ENCODE measurements at regions not wholly inside any gene's neighbourhood (a gene's known extent, or its start where the extent isn't known, plus 50 kb on each side); places are given as distances from the start of the nearest gene placed in this dataset.
"Not testable (repeated sequence)": the region's sequence is repeated elsewhere in the genome, so short reads cannot be mapped to it uniquely, and the experiment has no call there.

DNA sequence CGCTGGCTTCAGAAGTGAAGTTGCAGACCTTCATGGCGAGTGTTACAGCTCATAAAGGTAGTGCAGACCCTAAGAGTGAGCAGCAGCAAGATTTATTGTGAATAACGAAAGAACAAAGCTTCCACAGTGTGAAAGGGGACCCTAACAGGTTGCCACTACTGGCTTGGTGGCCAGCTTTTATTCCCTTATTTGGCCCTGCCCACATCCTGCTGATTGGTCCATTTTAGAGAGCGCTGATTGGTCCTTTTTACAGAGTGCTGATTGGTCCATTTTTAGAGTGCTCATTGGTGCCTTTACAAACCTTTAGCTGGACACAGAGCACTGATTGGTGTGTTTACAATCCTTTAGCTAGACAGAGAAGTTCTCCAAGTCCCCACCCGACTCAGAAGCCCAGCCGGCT is 298.0 kb upstream of the DLGAP1 start:
- DNase-seq = not testable (repeated sequence)

DNA sequence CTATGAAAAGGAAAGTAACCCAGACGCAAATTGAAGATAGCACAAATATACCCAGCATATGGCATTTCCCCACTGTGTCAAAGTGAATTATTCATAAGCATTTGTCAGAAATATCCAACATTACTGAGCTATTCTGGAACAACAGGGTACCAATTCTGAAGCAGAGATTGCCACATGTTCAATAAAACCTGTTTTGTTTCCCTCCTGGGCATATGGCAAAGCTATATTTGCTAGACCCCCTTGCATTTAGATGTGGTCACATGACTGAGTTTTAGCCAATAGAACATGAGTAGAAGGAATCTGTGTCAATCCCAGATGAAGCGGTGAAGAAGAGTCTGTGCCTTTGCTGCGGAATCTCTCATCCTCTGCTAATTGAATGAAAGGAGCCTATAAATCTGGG is 296.4 kb upstream of the DLGAP1 start:
- no peak for DNase-seq

DNA sequence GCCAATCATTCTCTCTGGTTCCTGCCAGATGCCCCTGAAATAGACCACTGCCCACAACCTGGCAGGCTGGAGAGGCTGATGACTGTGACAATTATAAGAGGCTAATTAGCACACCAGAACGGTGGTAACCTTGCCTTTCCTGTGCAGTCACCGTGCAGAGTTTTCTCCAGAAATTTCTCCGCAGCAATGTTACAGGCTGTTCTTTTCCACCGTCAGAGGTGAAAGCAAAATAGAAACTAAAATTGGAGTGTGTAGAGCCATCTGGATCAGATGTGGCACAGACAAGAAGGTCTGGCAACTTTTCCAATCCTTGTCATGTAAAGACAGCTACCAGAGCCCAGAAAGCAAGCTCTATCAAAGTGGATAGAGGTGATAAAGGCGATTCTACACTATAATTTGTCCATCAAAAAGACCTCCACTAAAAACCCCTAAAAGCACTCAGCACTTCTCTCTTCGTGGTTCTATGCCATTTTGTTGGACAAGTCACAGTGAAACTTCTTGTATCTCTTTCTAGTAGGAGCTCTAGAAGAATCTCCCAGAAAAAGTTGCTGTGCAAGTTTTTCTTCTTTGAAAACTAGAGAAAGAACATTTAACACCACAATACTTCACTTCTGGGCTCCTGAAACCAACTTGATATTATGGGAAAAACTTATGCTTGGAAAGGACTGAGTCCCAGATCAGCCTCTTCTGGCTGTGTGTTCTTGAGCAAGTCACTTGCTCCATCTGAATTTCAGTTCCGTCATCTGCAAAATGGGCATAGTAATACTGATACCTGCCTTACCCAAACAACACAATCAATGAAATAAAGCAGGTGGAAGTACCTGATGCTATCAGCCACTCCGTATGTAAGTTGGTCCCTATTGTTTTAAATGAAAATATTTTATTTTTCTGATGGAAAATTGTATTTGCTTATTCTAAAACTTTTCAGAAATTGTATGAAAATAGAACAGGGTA is 295.6 kb upstream of the DLGAP1 start:
- no peak for DNase-seq

DNA sequence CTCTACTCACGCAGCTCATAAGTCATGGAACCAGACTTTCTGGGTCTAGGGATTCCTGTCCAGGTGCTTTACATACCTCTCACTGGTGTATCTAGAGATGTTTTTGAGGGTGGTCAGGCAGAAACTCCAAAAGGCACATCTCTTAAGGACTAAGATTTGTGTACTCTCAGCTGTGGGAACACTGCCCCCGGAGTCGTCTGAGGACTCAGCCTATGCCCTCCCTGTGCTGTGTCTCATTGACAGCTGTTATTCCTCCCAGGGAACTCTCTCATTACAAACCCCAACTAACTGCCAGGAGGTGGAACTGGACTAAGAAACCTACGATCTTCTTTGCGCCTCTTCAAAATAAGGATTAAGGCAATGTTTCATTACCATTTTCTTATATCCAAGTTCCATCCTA is 293.9 kb upstream of the DLGAP1 start:
- DNase-seq = no peak

DNA sequence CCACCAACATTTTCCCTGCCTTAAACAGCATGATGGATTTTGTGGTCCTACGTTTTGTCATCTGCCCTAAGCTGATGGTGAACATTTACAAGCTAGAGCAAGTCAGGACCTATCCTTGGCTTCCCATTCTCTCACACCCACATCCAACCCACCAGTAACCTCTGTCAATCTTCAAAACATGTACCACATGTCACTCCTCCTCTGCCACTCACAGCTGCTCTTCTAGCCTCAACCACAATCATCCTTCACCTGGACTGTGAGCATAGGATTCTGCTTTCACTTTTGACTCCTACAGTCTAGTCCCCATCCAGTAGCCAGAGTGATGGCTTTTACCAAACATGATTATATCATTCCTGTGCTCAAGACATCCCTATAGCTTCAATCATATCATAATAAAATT is 279.8 kb upstream of the DLGAP1 start:
- DNase-seq = no peak

DNA sequence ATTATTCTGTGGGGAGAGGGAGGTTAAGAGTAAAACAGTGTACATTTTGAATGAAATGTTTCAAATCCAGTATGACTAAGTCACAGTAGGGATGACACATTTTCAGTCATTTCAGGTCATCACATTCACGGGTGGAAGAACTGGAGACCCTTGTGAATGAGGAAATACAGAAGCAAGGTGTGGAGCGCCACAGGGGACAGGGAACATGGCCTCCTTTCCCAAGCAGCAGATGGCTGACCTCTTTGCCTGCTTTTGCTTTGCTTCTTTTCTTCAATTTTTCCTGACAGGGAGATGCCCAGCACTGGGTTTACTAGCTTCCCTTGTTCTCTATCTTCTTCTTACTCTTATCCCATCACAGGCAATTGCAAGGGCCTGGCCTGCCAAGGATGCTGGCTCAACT is 278.9 kb upstream of the DLGAP1 start:
- DNase-seq = no peak

DNA sequence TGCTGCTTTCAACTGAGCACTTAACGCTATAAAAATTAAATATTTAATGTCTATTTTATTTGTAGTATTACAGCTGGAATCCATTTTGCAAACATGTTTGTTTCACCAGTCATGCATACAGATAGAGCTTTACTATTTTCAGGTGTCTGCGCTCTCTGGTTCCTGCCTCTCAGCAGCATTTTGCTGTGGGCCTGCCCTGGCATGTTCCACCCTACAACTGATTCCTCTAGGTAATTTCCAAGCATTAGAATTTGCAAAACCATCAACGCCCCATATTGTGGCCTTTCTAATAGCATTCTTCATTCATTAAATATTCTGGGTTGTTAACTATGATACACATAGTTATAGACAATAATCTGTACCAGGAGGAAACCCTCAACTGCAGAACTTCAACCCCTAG is 266.4 kb upstream of the DLGAP1 start:
- DNase-seq = no peak

DNA sequence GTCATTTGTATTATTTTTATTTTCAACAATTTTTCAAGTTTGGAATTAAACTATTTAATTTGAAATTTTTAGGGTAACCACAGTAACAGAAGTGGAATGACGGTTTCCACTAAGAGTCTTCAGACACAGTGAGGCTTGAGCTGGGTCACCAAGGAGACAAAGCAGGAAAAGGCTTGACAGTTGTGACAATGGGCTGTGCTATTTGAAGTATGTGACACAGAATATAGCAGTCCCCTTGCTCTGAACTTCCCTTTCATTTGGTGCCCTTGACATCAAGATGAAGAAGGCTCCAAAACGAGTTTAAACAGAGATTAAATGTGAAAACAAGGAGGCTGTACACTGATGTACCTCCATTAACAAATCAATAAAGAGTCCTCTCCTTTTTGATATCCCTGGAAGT is 265.4 kb upstream of the DLGAP1 start:
- DNase-seq = no peak

DNA sequence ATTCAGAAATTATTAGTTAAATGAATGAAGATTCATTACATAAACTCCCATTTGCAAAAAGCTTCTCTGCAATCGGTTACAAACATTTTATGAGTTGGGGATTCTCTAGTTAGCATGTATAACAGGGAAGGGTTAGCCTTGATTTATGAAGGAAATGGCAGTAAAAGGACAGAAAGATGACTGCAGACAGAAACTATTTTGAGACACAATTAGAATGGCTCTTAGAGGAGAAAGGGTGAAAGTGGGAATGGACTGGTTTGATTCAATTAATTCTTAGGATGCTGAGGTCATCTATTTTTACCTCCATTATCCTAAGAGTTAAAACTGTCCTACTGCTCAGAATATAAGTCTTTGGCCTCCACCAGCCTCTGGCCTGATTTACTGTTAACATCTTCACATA is 250.8 kb upstream of the DLGAP1 start:
- no peak for DNase-seq

DNA sequence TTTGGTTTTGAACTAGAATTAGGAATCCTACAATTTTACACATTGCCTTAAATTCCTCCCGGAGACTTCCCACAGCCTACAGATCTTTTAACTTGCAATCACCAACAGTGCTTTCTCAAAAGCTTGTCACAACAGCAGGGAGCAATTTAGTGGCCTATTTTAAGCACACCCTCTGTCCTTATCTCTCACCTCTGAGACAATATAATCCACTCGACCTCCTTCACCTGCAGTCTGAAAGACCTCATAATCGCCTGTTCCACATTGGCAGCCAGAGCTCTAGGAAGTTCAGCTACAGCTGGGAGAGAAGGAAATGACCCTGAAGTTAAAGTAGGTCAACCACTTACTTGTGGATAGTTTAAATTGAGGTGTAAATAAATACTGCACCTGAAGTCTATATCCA is 249.7 kb upstream of the DLGAP1 start:
- DNase-seq = no peak

DNA sequence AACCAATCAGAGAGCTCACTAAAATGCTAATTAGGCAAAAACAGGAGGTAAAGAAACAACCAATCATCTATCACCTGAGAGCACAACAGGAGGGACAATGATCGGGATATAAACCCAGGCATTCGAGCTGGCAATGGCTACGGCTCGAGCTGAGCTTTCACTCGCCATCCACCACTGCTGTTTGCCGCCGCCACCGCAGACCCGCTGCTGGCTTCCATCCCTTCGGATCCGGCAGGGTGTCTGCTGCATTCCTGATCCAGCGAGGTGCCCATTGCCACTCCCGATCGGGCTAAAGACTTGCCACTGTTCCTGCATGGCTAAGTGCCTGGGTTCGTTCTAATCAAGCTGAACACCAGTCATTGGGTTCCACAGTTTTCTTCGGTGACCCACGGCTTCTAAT is 236.7 kb upstream of the DLGAP1 start:
- DNase-seq = no peak

DNA sequence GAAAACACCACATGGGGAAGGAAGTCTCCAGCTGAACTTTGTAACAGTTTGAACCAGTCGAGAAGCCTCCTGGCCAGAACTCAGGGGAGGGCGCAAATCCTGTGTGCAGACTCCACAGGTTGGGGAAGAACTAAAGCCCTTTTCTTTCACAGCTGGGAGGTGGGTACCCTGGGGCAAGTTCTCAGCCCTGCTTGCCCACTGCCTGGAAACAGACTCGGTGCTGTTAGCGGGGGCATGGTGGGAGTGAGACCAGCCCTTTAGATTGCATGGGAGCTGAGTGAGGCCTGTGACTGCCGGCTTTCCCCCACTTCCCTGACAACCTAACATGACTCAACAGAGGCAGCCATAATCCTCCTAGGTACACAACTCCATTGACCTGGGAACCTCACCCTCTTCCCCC is 223.6 kb upstream of the DLGAP1 start:
- not testable (repeated sequence) for DNase-seq

DNA sequence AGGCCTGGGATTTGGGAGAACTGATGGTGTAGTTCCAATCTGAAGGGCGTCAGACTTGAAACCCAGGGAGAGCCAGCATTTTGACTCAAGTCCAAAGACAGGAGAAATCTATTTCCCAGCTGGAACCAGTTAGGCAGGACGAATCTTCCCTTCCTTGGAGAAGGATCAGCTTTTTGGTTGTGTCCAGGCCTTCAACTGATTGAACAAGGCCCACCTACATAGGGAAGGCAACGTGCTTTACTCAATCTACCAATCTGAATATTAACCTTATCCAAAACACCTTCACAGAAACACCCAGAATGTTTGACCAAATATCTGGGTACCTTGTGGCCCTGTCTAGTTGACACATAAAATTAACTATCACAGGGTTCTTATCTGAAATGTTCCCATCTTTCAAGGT is 221.9 kb upstream of the DLGAP1 start:
- DNase-seq = no peak

DNA sequence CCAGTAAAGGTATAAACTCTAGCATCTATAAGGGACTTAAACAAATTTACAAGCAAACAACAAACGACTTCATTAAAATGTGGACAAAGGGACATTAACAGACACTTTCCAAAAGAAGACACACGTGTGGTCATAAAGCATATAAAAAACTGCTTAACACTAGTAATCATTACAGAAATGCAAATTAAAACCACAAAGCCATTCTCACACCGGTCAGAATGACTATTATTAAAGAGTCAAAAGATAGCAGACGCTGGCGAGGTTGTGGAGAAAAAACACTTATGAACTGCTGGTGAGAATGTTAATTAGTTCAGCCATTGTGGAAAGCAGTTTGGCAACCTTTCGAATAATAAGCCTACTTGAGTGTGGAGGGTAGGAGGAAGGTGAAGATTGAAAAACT is 217.1 kb upstream of the DLGAP1 start:
- DNase-seq = no peak

DNA sequence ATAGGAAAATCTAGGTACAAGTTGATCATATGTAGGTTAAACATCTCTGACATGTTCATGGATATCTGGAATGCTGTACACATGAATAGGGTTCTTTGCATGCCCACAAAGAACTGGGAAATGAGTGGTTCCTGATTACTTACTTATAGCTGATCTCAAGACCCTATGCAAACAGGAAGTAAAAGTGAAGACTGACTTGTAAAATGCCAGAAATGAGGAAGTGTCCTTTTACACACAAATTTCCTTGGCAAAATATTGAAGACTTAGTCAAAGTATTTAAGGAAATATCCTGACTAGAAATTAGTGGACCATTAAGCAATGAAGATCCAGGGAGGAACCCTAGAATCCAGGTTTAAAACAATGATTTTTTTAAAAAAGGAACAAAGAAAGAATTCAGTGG is 203.7 kb upstream of the DLGAP1 start:
- no peak for DNase-seq

DNA sequence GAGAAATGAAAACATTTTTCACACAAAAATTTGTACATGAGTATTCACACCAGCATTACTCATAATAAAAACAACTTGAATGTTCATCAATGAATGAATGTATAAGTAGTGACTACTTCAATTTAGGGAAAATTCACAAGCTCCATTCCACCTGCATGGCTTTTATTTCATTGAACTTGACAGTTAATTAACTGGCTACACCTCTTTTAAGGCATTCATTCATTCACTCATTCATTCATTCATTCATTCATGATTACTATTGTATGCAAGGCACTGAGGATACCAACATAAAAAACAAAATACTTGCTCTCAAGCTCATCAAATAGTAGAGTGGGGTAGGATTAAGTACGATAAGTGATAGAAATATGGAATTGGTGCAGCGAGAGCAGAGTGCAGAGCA is 198.3 kb upstream of the DLGAP1 start:
- DNase-seq = no peak

DNA sequence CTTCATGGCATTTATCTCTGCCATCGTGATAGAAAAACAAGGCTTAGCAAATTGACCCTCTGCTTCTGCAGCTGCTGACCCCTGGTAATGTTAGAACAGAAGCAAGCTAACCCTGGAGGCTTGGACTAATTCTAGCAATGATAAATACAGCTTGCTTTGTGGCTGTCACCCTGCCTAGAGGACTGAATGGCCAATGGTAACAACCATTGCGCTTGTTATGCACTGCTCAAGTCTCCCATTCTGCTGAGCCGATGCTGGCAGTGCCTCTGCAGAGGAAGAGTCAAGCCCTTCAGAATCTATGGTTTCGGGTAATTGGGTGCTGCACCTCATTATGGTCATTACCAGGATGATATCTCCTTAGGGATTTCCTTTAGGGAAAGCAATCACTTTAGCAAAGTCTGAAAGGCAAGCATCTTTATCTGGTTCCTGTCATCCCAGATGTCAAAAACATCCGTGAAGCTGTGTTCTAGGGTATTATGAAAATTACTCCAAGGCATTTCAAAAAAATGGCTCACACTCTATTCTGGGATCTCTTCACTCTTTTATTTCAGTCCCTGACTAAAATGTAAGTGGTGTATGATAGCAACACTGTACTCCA is 186.8 kb upstream of the DLGAP1 start:
- no peak for DNase-seq

DNA sequence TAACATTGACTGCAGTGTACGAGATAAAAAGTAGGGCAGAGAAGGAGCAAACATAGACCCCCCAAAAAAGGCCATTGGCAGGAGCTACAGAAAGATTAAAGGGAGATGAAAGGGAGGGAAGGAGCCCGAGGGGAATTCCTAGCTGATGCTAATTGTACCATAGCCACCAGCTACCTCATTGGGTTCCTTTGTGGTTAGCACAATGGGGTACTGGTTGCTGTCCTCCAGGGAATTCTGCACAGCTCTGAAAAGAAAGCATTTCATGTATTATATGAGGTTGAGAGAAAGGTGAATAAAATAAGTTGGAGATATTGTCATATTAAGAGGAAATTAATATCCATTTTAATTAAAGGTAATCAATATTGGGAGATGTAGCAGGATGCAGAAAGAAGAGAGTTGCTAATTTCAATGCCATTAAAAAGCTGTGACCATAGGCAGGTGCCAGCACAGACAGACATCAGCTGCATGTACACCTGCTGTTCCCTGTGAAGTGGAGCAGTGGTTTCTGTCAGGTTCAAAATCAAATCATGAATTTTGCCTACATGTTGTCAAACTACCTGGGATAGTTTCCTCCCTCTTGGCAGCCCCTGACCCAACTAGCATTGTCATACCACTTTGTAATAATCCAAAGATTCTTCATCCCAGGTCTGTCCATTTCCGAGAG is 185.4 kb upstream of the DLGAP1 start:
- no peak for DNase-seq

DNA sequence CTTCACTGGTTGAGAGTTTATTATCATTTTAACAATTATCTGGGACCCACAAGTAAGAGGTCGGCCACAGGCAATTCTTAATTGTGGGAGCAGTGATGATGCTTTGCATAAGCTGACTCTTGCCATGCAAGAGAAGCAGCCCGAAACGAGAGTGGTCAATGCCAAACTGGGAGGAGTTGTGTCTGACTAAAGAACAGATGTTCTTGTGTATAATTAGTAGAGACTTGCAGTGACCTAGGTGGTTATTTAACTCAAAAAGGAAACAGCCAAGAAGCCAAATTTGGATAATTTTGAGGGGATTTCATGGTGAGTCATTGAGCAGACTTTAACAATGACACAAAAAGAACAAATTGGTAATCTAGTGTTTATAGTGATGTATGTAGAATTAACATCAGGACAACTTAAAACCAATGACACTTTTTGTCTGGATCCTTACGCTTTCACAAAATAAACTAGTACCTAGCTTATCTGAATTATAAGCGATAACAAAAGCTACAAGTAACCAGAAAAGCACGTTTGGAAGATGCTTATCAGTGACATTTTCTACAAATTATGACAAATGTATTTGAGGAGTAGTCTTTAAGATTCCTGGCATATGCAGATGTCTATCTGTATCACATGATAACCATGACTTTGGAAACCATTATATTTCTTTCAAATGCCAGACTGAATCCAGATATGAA is 184.7 kb upstream of the DLGAP1 start:
- no peak for DNase-seq

DNA sequence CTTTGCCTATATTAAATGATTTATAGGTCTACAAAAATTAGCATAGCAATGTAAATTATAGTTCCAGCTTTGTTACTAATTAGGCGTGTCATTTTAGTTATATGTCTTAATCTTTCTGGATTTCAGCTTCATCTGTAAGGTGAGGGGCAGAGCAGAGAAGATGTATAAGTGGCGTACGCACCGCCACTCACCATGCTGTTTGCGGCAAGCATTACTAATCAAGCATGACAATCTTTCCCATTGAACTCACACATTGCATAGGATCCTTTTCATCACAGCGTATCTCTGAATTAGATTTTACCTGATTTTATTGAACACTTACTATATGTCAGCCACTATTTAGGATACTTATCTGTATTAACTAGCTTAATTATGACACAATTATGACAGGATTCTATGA is 183.6 kb upstream of the DLGAP1 start:
- DNase-seq = no peak

DNA sequence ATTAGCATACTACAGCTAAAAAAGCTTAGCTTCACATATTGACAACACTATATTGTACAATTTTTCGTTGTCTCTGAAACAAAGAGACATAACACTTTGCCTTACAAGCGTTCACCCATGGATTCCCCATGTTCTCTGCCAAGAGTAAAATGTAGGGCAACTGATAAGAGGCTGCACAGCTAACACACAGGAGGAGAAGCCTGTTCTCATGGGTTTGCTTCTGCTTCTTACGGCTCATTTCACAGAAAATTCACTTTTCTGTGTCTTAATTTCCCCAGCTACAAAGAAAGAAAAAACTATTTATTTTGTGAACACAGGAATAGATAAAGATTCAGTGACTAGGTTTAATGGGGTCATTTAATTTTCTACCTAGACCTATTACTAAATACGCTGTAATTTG is 182.8 kb upstream of the DLGAP1 start:
- DNase-seq = no peak

DNA sequence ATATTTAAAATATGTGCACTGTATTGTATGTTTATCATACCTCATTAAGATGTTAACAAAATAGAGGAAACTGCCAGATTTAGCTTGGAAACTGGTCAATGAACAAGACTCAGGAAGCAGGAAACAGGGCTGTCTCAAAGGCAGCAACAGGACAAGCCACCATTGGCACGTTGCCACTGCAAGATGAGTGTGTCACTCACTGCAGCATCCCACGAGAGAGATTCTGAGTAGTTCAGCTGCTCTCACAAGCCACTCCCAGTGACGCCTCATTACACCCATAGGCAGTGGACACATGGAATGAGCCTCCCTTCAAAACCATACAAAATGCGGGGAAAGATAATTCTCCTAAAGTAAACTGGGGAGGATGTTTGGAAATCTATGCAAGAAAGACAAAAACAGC is 181.9 kb upstream of the DLGAP1 start:
- DNase-seq = no peak

DNA sequence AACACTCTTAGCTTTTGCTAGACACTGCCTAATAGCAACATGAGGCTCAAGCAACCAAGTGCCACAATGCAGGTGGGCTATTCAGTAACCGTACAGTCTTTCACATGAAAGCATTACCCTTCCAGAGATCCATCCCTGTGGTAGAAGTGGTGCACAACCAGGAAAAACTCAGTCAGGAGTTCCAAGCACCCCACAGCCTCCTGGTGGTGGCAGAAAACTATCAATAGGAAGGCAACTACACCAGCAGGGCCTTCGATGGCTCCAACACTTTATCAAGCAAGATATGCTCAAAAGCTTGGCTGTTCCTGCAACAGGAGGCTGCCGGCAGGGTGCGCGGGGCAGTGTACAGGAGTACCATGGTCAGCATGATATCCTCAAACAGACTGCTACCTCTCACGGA is 176.1 kb upstream of the DLGAP1 start:
- DNase-seq = no peak

DNA sequence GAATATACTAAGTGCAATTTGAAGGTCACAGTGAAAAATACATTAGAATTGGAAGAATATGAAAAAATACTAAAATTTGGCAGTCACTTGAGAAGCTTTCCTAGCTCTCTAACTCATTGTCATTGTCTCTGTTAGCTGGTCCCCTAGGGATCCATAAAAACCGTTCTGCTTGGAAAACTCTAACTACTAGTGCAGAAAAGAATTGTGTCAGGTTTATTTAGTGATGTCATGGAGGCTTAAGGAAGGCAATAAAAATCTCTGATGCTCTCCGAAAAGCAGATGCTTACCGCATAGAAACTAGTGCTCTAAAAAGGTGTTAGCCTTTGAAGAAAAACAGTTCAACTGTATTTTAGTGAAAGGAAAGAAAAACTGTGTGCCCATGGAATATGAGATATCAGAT is 150.1 kb upstream of the DLGAP1 start:
- no peak for DNase-seq
